Loucy (cell line): ENCODE measurements at regions not wholly inside any gene's neighbourhood (a gene's known extent, or its start where the extent isn't known, plus 50 kb on each side); places are given as distances from the start of the nearest gene placed in this dataset.

Experiments
- H2AFZ ChIP-seq: fragments of 200-600 bp; sonication (generic); 2 replicates; pipeline ENCODE4 v1.6.0; 2016; ENCODE audit warnings: antibody characterized with exemption, mild to moderate bottlenecking, low read length, moderate library complexity
- H3F3A ChIP-seq: fragments of 200-600 bp; 2 replicates; pipeline ENCODE4 v1.6.0; 2016; ENCODE audit warnings: antibody characterized with exemption, low read depth, mild to moderate bottlenecking
- H3K27me3 ChIP-seq: fragments of 200-600 bp; sonication (generic); 2 replicates; pipeline ENCODE4 v1.6.1; 2014; ENCODE audit warnings: low read length, mild to moderate bottlenecking; ENCODE audit not compliant: insufficient read depth, poor library complexity, severe bottlenecking
- H3K36me3 ChIP-seq: fragments of 200-600 bp; sonication (generic); 2 replicates; pipeline ENCODE4 v1.6.1; 2016; ENCODE audit warnings: low read length; ENCODE audit not compliant: insufficient read depth
- H3K4me1 ChIP-seq: fragments of 200-600 bp; sonication (generic); 2 replicates; pipeline ENCODE4 v1.5.1; 2014; ENCODE audit warnings: low read length, mild to moderate bottlenecking; ENCODE audit not compliant: insufficient read depth, poor library complexity, severe bottlenecking
- H3K4me2 ChIP-seq: fragments of 200-600 bp; sonication (generic); 2 replicates; pipeline ENCODE4 v1.6.0; 2014; ENCODE audit warnings: antibody characterized with exemption, low read length, low read depth, mild to moderate bottlenecking; ENCODE audit not compliant: poor library complexity, severe bottlenecking
- H3K4me3 ChIP-seq: fragments of 200-600 bp; sonication (generic); 2 replicates; pipeline ENCODE4 v1.5.1; 2014; ENCODE audit warnings: low read length, mild to moderate bottlenecking, mixed read lengths; ENCODE audit not compliant: poor library complexity, severe bottlenecking
- H3K79me2 ChIP-seq: fragments of 200-600 bp; sonication (generic); 2 replicates; pipeline ENCODE4 v1.6.1; 2014; ENCODE audit warnings: low read length; ENCODE audit not compliant: insufficient read depth
- H3K9ac ChIP-seq: fragments of 200-600 bp; sonication (generic); 2 replicates; pipeline ENCODE4 v1.6.0; 2014; ENCODE audit warnings: mild to moderate bottlenecking, low read depth, low read length, moderate library complexity; ENCODE audit not compliant: poor library complexity, severe bottlenecking
- H3K9me2 ChIP-seq: fragments of 200-600 bp; sonication (generic); replicated peaks from 2 replicates; pipeline ENCODE4 v1.6.1; 2016; ENCODE audit warnings: low read depth, low read length, mixed read lengths
- H3K9me3 ChIP-seq: fragments of 200-600 bp; sonication (generic); 2 replicates; pipeline ENCODE4 v1.6.1; 2014; ENCODE audit warnings: mild to moderate bottlenecking, antibody characterized with exemption, low read length, low read depth; ENCODE audit not compliant: insufficient read depth
- H4K20me1 ChIP-seq: fragments of 200-600 bp; sonication (generic); 2 replicates; pipeline ENCODE4 v1.6.0; 2014; ENCODE audit warnings: antibody characterized with exemption, low read length, mild to moderate bottlenecking; ENCODE audit not compliant: insufficient read depth, poor library complexity, severe bottlenecking
- EZH2phosphoT487 ChIP-seq: fragments of 200-600 bp; IDR thresholded peaks from 2 replicates; pipeline ENCODE4 v1.6.1; 2018; ENCODE audit warnings: antibody characterized with exemption, mild to moderate bottlenecking, moderate library complexity, borderline replicate concordance
- TF ChIP-seq, protein P1 (sequence below): fragments of 200-600 bp; sonication (generic); conservative IDR thresholded peaks from 2 replicates; pipeline ENCODE4 v1.5.1; 2014; ENCODE audit warnings: mild to moderate bottlenecking, antibody characterized with exemption, low read length

DNA sequence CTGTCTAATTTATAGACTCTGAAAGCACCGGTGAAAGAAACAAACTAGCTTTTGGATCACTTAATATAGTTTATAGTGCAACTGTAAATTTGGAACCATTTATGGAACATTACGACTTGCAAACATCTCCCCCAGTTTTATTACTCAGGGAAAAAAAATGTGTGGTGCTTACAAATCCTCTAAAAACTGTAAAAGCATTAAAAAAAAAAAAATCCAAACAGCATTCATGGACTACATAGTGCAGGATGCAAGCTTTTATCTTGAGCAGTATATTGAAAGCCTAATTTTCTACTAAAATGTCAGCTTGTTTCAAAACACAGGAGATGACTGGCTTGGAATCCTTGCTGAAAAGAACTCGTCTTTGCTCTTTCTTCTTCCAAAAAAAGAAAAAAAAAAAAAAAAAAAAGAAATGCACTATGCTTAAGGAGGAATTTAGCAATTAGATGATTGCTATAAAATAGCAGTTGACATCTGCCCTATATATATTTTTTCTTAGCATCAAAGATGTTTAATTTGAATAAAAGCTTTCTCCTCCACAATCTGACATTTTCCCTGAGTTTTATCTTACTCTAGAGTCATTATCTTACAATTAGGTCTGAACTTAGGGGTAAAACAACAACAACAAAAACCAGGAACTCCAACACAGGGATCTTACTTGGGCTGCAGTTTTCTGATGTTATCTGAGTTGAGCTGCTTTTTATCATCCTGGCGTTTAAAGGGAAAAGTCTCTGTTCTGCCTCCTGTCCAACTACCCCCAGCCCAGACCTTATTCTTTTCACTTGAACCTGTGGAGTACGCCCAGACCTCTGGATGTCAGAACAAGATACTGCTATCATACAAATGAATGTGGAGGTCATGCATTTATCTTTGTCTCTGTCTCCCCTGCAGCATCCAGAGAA is 62.6 kb upstream of the PDZRN3 start:
- Histone ChIP-seq H3K4me2 (no peak overlapping the region), H3K9ac (no peak overlapping the region), H4K20me1 (no peaks in the 10 kb centered on the region), H3K79me2 (no peaks in the 10 kb centered on the region), H3K27me3 (no peaks in the 10 kb centered on the region), H3F3A (no peaks in the 10 kb centered on the region), H3K9me3 (no peaks in the 10 kb centered on the region), H3K4me1 (no peaks in the 10 kb centered on the region), H3K36me3 (no peaks in the 10 kb centered on the region), H3K4me3 (no peak overlapping the region), H3K9me2 (no peaks in the 10 kb centered on the region), H2AFZ (no peak overlapping the region)
- TF ChIP-seq, protein P1, sequence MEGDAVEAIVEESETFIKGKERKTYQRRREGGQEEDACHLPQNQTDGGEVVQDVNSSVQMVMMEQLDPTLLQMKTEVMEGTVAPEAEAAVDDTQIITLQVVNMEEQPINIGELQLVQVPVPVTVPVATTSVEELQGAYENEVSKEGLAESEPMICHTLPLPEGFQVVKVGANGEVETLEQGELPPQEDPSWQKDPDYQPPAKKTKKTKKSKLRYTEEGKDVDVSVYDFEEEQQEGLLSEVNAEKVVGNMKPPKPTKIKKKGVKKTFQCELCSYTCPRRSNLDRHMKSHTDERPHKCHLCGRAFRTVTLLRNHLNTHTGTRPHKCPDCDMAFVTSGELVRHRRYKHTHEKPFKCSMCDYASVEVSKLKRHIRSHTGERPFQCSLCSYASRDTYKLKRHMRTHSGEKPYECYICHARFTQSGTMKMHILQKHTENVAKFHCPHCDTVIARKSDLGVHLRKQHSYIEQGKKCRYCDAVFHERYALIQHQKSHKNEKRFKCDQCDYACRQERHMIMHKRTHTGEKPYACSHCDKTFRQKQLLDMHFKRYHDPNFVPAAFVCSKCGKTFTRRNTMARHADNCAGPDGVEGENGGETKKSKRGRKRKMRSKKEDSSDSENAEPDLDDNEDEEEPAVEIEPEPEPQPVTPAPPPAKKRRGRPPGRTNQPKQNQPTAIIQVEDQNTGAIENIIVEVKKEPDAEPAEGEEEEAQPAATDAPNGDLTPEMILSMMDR: no peak
- no peak for TF ChIP-seq EZH2phosphoT487

DNA sequence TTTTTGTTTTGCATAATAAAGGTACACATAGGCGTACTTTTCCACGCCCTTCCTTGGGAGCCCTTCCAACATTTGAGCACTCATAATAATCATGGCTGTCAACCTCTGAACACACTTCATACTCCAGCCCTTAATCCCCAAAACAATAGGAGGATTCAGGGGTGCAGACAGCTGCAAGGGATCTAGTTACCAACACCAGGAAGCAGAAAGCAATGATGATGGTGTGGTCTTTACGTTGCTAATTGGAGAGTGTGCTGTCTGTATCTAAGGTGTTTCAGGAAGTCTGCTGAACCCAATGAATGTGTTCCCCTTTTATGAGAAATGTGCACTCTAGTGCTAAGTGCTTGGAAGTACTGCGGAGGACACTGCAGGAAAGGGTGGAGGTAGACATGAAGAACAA is 60.3 kb upstream of the PDZRN3 start:
- H3F3A ChIP-seq: no peaks in the 10 kb centered on the region

GRCh38 chr3:73683706-73684105 is 59.0 kb upstream of the PDZRN3 start:
- Histone ChIP-seq H3K9ac (no peak overlapping the region), H2AFZ (no peak overlapping the region), H3K79me2 (no peaks in the 10 kb centered on the region), H3K4me1 (no peaks in the 10 kb centered on the region), H3K9me2 (no peaks in the 10 kb centered on the region), H3K36me3 (no peaks in the 10 kb centered on the region), H3K4me3 (no peak overlapping the region), H4K20me1 (no peaks in the 10 kb centered on the region), H3K9me3 (no peaks in the 10 kb centered on the region), H3K27me3 (no peaks in the 10 kb centered on the region), H3F3A (no peaks in the 10 kb centered on the region), H3K4me2 (no peak overlapping the region)
- TF ChIP-seq, protein P1: no peak
- no peak for TF ChIP-seq EZH2phosphoT487

More for the DNA sequence above, 60.3 kb upstream of the PDZRN3 start:
- H3K36me3 ChIP-seq: no peaks in the 10 kb centered on the region
- no peaks in the 10 kb centered on the region for H3K27me3 ChIP-seq
- no peaks in the 10 kb centered on the region for H3K4me1 ChIP-seq
- TF ChIP-seq, protein P1: no peak
- TF ChIP-seq EZH2phosphoT487: no peak
- H3K9me3 ChIP-seq: no peaks in the 10 kb centered on the region
- no peaks in the 10 kb centered on the region for H3K79me2 ChIP-seq
- H2AFZ ChIP-seq: no peak overlapping the region
- H3K9ac ChIP-seq: no peak overlapping the region
- no peak overlapping the region for H3K4me3 ChIP-seq
- H3K9me2 ChIP-seq: no peaks in the 10 kb centered on the region
- no peaks in the 10 kb centered on the region for H4K20me1 ChIP-seq
- H3K4me2 ChIP-seq: no peak overlapping the region
